Fibroblast of lung (primary cell): ENCODE measurements at regions not wholly inside any gene's neighbourhood (a gene's known extent, or its start where the extent isn't known, plus 50 kb on each side); places are given as distances from the start of the nearest gene placed in this dataset.

Source experiments
- CTCF ChIP-seq, 2 donors: IDR thresholded peaks in 1 of 2; conservative IDR thresholded peaks in 1 of 2; 1 replicate in 1 of 2; 2 replicates in 1 of 2; pipeline ENCODE4 v1.5.1; 2011 to 2012; ENCODE audit warnings: low read length in 2 of 2, control low read depth in 1 of 2, inconsistent platforms in 1 of 2, low read depth in 1 of 2, mild to moderate bottlenecking in 1 of 2
- EZH2 ChIP-seq: IDR thresholded peaks from 2 replicates; pipeline ENCODE4 v1.5.1; 2012; ENCODE audit warnings: low read length, control low read depth, mild to moderate bottlenecking; ENCODE audit errors: missing control alignments

- TF ChIP-seq CTCF (conservative IDR thresholded peaks at IDR 0.05 in 1 of 2, IDR thresholded peaks at IDR 0.05 in 1 of 2; ENCODE audit: low read depth in 1 of 2, low read length in 2 of 2) (no peak), EZH2 (no peak)
Observed at GRCh38 chr2:216275890-216276289, 96.4 kb downstream of the MARCHF4 start.
